HEK293 (cell line): ENCODE measurements at regions not wholly inside any gene's neighbourhood (a gene's known extent, or its start where the extent isn't known, plus 50 kb on each side); places are given as distances from the start of the nearest gene placed in this dataset.

Source experiments
- CTCF ChIA-PET: fragments of 350-600 bp; formaldehyde crosslinking; extraction: SDS; loops from one replicate; lab custom pipeline; 2021; ENCODE audit warnings: antibody characterized with exemption; lab: Yijun Ruan, JAX
- POLR2A ChIA-PET: fragments of 300-600 bp; formaldehyde crosslinking; extraction: SDS; loops from one replicate; lab custom pipeline; 2020; ENCODE audit warnings: antibody characterized with exemption, inconsistent platforms; lab: Yijun Ruan, JAX
- H3K27ac ChIP-seq: fragments of 200-500 bp; sonication (Bioruptor generic); 2 replicates; pipeline ENCODE4 v1.5.1; 2014; ENCODE audit warnings: low read depth, low read length, control low read depth, inconsistent platforms; ENCODE audit errors: extremely low read depth
- H3K36me3 ChIP-seq, 2 experiments: fragments of 200-500 bp in 1 of 2; sonication (Bioruptor generic) in 1 of 2; 1 replicate in 1 of 2; 2 replicates in 1 of 2; pipeline ENCODE4 v1.5.1; 2014 to 2017; ENCODE audit warnings: inconsistent platforms in 2 of 2, low read length in 2 of 2; ENCODE audit not compliant: control insufficient read depth in 2 of 2, insufficient read depth in 1 of 2
- H3K4me1 ChIP-seq: fragments of 200-500 bp; sonication (Bioruptor generic); 2 replicates; pipeline ENCODE4 v1.5.1; 2014; ENCODE audit warnings: mild to moderate bottlenecking, low read length, inconsistent platforms; ENCODE audit not compliant: control insufficient read depth, insufficient read depth
- H3K4me3 ChIP-seq: 2 replicates; pipeline ENCODE4 v1.5.1; 2011; ENCODE audit warnings: low read depth, mild to moderate bottlenecking, control low read depth, low read length, moderate library complexity
- H3K9me3 ChIP-seq: fragments of 200-500 bp; sonication (Bioruptor generic); 2 replicates; pipeline ENCODE4 v1.5.1; 2014; ENCODE audit warnings: low read depth, low read length, inconsistent platforms; ENCODE audit not compliant: control insufficient read depth, insufficient read depth
- EGR2 ChIP-seq: fragments of 450-650 bp; formaldehyde crosslinking; IDR thresholded peaks from 2 replicates; pipeline ENCODE4 v1.5.1; 2016; ENCODE audit warnings: low read depth, missing biosample characterization, missing genetic modification characterization
- IKZF3 ChIP-seq: fragments of 450-650 bp; IDR thresholded peaks from 2 replicates; pipeline ENCODE4 v1.5.0; 2018; ENCODE audit warnings: missing biosample characterization, mild to moderate bottlenecking, missing genetic modification characterization, moderate library complexity
- KLF9 ChIP-seq: fragments of 450-650 bp; formaldehyde crosslinking; IDR thresholded peaks from 2 replicates; pipeline ENCODE4 v1.5.1; 2016; ENCODE audit warnings: missing biosample characterization, missing genetic modification characterization, low read depth
- PRDM10 ChIP-seq: fragments of 450-650 bp; formaldehyde crosslinking; IDR thresholded peaks from 2 replicates; pipeline ENCODE4 v1.5.1; 2016; ENCODE audit warnings: missing biosample characterization, missing genetic modification characterization
- ZBTB49 ChIP-seq: fragments of 450-650 bp; formaldehyde crosslinking; IDR thresholded peaks from 2 replicates; pipeline ENCODE4 v1.5.1; 2016; ENCODE audit warnings: missing biosample characterization, missing genetic modification characterization, low read depth
- ZNF148 ChIP-seq: fragments of 450-650 bp; formaldehyde crosslinking; IDR thresholded peaks from 2 replicates; pipeline ENCODE4 v1.5.0; 2017; ENCODE audit warnings: missing biosample characterization, missing genetic modification characterization, borderline replicate concordance
- ZNF391 ChIP-seq: fragments of 450-650 bp; formaldehyde crosslinking; IDR thresholded peaks from 2 replicates; pipeline ENCODE4 v1.5.1; 2016; ENCODE audit warnings: low read depth, missing biosample characterization, missing genetic modification characterization, borderline replicate concordance
- ZNF394 ChIP-seq: fragments of 450-650 bp; formaldehyde crosslinking; IDR thresholded peaks from 2 replicates; pipeline ENCODE4 v1.5.1; 2016; ENCODE audit warnings: missing biosample characterization, missing genetic modification characterization, mild to moderate bottlenecking, moderate library complexity, borderline replicate concordance
- ZNF529 ChIP-seq: fragments of 450-650 bp; formaldehyde crosslinking; IDR thresholded peaks from 2 replicates; pipeline ENCODE4 v1.5.1; 2017; ENCODE audit warnings: missing genetic modification characterization, missing biosample characterization; ENCODE audit not compliant: insufficient replicate concordance
- ZNF558 ChIP-seq: fragments of 450-650 bp; formaldehyde crosslinking; IDR thresholded peaks from 2 replicates; pipeline ENCODE4 v1.5.1; 2016; ENCODE audit warnings: missing biosample characterization, missing genetic modification characterization
- ZNF626 ChIP-seq: fragments of 450-650 bp; sonication (Bioruptor Pico); formaldehyde crosslinking; IDR thresholded peaks from 2 replicates; pipeline ENCODE4 v1.5.1; 2018; ENCODE audit warnings: missing biosample characterization, missing genetic modification characterization, inconsistent platforms
- ZNF843 ChIP-seq: fragments of 450-650 bp; formaldehyde crosslinking; IDR thresholded peaks from 2 replicates; pipeline ENCODE4 v1.5.1; 2016; ENCODE audit warnings: missing biosample characterization, missing genetic modification characterization
- ZXDB ChIP-seq: fragments of 450-650 bp; formaldehyde crosslinking; IDR thresholded peaks from 2 replicates; pipeline ENCODE4 v1.5.1; 2016; ENCODE audit warnings: missing biosample characterization, missing genetic modification characterization
- TF ChIP-seq, protein P1 (sequence below): fragments of 450-650 bp; IDR thresholded peaks from 2 replicates; pipeline ENCODE4 v1.5.1; 2018; ENCODE audit warnings: missing biosample characterization, missing genetic modification characterization
- TF ChIP-seq, protein P2 (sequence below): fragments of 450-650 bp; formaldehyde crosslinking; IDR thresholded peaks from 2 replicates; pipeline ENCODE4; 2016; ENCODE audit warnings: missing biosample characterization, missing genetic modification characterization

DNA sequence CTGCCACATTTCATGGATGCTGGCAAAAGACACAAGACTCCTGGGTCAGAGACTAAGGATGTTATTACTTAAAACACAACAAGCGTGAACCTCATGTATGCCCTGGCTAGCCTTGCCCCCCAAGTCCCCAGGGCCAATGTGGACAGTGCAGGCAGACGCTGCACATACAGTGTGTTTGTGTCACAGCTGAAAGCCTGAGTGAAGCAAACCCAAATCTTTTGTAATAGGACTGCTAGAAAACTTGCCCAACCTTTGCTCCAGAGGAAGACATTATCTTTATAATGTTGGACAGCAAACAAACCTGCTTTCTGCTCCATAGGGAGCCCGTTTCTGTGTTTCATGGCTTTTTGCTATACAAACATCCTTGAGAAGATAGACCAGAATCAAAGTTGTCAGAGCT is 282.0 kb upstream of the RORA start (continued):
- TF ChIP-seq ZNF843: no peak
- no peak for TF ChIP-seq ZBTB49 (tag by site-specific recombination)
- TF ChIP-seq ZNF391 (tag by site-specific recombination): no peak
- no peak for TF ChIP-seq ZNF148 (tag by site-specific recombination)

GRCh38 chr15:61509327-61509840 is 280.3 kb upstream of the RORA start:
- H3K27ac ChIP-seq: no peak overlapping the region
- ChIA-PET CTCF (no interaction called here), POLR2A (no interaction called here)
- TF ChIP-seq KLF9 (tag by site-specific recombination) (no peak), ZNF529 (tag by site-specific recombination) (no peak), ZNF558 (tag by site-specific recombination) (no peak), ZXDB (tag by site-specific recombination) (no peak)
- H3K4me1 ChIP-seq: no peaks in the 10 kb centered on the region
- H3K4me3 ChIP-seq: no peak overlapping the region
- H3K36me3 ChIP-seq: no peaks in the 10 kb centered on the region
- H3K9me3 ChIP-seq: no peaks in the 10 kb centered on the region

GRCh38 chr15:61503383-61503969 is 274.4 kb upstream of the RORA start:
- ChIA-PET CTCF (no interaction called here), POLR2A (no interaction called here)
- no peaks in the 10 kb centered on the region for H3K9me3 ChIP-seq
- no peak for TF ChIP-seq IKZF3
- TF ChIP-seq, protein P1, sequence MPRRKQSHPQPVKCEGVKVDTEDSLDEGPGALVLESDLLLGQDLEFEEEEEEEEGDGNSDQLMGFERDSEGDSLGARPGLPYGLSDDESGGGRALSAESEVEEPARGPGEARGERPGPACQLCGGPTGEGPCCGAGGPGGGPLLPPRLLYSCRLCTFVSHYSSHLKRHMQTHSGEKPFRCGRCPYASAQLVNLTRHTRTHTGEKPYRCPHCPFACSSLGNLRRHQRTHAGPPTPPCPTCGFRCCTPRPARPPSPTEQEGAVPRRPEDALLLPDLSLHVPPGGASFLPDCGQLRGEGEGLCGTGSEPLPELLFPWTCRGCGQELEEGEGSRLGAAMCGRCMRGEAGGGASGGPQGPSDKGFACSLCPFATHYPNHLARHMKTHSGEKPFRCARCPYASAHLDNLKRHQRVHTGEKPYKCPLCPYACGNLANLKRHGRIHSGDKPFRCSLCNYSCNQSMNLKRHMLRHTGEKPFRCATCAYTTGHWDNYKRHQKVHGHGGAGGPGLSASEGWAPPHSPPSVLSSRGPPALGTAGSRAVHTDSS (tag by site-specific recombination): no peak
- TF ChIP-seq ZNF626 (tag by site-specific recombination): no peak
- no peak for TF ChIP-seq PRDM10 (tag by site-specific recombination)
- TF ChIP-seq ZNF394: no peak
- TF ChIP-seq, protein P2, sequence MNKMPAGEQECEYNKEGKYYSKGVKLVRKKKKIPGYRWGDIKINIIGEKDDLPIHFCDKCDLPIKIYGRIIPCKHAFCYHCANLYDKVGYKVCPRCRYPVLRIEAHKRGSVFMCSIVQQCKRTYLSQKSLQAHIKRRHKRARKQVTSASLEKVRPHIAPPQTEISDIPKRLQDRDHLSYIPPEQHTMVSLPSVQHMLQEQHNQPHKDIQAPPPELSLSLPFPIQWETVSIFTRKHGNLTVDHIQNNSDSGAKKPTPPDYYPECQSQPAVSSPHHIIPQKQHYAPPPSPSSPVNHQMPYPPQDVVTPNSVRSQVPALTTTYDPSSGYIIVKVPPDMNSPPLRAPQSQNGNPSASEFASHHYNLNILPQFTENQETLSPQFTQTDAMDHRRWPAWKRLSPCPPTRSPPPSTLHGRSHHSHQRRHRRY (tag by site-specific recombination): no peak
- TF ChIP-seq EGR2 (tag by site-specific recombination): no peak
- H3K4me3 ChIP-seq: no peak overlapping the region
- no peaks in the 10 kb centered on the region for H3K36me3 ChIP-seq
- H3K4me1 ChIP-seq: no peaks in the 10 kb centered on the region
- no peak overlapping the region for H3K27ac ChIP-seq
